ENCODE measurements at regions not wholly inside any gene's neighbourhood (a gene's known extent, or its start where the extent isn't known, plus 50 kb on each side); places are given as distances from the start of the nearest gene placed in this dataset.

GRCh38 chr4:36432586-36432985 lies 151.2 kb downstream of the DTHD1 start:
- no peak overlapping the region for H3K27ac ChIP-seq
- H3K4me3 ChIP-seq: no peak overlapping the region
- no peaks in the 10 kb centered on the region for H3K4me1 ChIP-seq
- no peak for TF ChIP-seq EP300 (IDR thresholded peaks at IDR 0.05)
- TF ChIP-seq ELK1 (IDR thresholded peaks at IDR 0.05; ENCODE audit: low read depth, low read length): no peak
- TF ChIP-seq FOXS1 (CRISPR knock-in tag; IDR thresholded peaks at IDR 0.05): no peak
- TF ChIP-seq ATOH8 (CRISPR knock-in tag; IDR thresholded peaks at IDR 0.05; ENCODE audit: low read depth): no peak
- no peak for TF ChIP-seq CBX2 (IDR thresholded peaks at IDR 0.05; ENCODE audit: borderline replicate concordance, low read depth)
- TF ChIP-seq RCOR1 (IDR thresholded peaks at IDR 0.05; ENCODE audit: low read depth, low read length): no peak
- TF ChIP-seq HOXB5 (CRISPR knock-in tag; IDR thresholded peaks at IDR 0.05): no peak
- TF ChIP-seq PHF8 (IDR thresholded peaks at IDR 0.05; ENCODE audit: borderline replicate concordance, low read depth): no peak
- no peak for TF ChIP-seq CEBPB (IDR thresholded peaks at IDR 0.05)
- no peak for TF ChIP-seq E2F6 (IDR thresholded peaks at IDR 0.05; ENCODE audit: borderline replicate concordance, low read depth)
- TF ChIP-seq ZC3H11A (IDR thresholded peaks at IDR 0.05): no peak
- no peak for TF ChIP-seq POLR2AphosphoS2 (conservative IDR thresholded peaks at IDR 0.05; ENCODE audit: low read length)
- no peak for TF ChIP-seq BHLHE40 (IDR thresholded peaks at IDR 0.05; ENCODE audit: low read depth, low read length)
- no peak for TF ChIP-seq JUN (IDR thresholded peaks at IDR 0.05)
- no peak for TF ChIP-seq HES2 (IDR thresholded peaks at IDR 0.05)
- no peak for TF ChIP-seq POLR2A (IDR thresholded peaks at IDR 0.05; ENCODE audit: low read length)
- no peak for TF ChIP-seq RNF2 (IDR thresholded peaks at IDR 0.05; ENCODE audit: borderline replicate concordance, low read depth)
- ATAC-seq (no peak), FAIRE-seq (no peak), DNase-seq (ENCODE audit: low read depth in 1 of 2, low spot score in 1 of 2) (no peak)
- 6% methylated on average over 2 of the region's 2 CpGs for WGBS (ENCODE audit: missing lambda C conversion rate)
- H3K4me2 ChIP-seq: no peak overlapping the region
- H3K9me3 ChIP-seq: no peaks in the 10 kb centered on the region
- ChIA-PET POLR2A (no interaction called here), CTCF (no interaction called here)

GRCh38 chr4:36439556-36439955 lies 158.1 kb downstream of the DTHD1 start:
- 0% methylated on average over 1 of the region's 4 CpGs for WGBS (ENCODE audit: missing lambda C conversion rate)
- Histone ChIP-seq H3K27ac (no peak overlapping the region), H3K9me3 (no peaks in the 10 kb centered on the region), H3K4me1 (no peaks in the 10 kb centered on the region), H3K4me3 (no peak overlapping the region), H3K4me2 (no peak overlapping the region)
- ChIA-PET POLR2A (no interaction called here), CTCF (no interaction called here)
- no peak for TF ChIP-seq POLR2AphosphoS2 (conservative IDR thresholded peaks at IDR 0.05; ENCODE audit: low read length)
- TF ChIP-seq SMC3 (IDR thresholded peaks at IDR 0.05): no peak
- DNase-seq (ENCODE audit: low read depth in 1 of 2, low spot score in 1 of 2): no peak
- FAIRE-seq: no peak
- ATAC-seq: no peak

- Histone ChIP-seq H3K4me3 (no peak overlapping the region), H3K4me1 (no peaks in the 10 kb centered on the region), H3K4me2 (no peak overlapping the region), H3K27ac (no peak overlapping the region), H3K9me3 (no peaks in the 10 kb centered on the region)
- POLR2A ChIA-PET: no interaction called here
- WGBS (ENCODE audit: missing lambda C conversion rate): 13% methylated on average over 2 of the region's 2 CpGs
- CTCF ChIA-PET: no interaction called here
- DNase-seq (ENCODE audit: low read depth in 1 of 2, low spot score in 1 of 2) (no peak), ATAC-seq (no peak), FAIRE-seq (no peak)
- TF ChIP-seq KDM5A (IDR thresholded peaks at IDR 0.05): no peak
- TF ChIP-seq ZNF302 (CRISPR knock-in tag; IDR thresholded peaks at IDR 0.05): no peak
- TF ChIP-seq ZC3H11A (IDR thresholded peaks at IDR 0.05): no peak
- no peak for TF ChIP-seq EHMT2 (IDR thresholded peaks at IDR 0.05; ENCODE audit: low read depth)
- no peak for TF ChIP-seq POLR2A (IDR thresholded peaks at IDR 0.05; ENCODE audit: low read length)
- no peak for TF ChIP-seq CHD2 (IDR thresholded peaks at IDR 0.05; ENCODE audit: low read length, partially characterized antibody)
- TF ChIP-seq RAD21 (conservative IDR thresholded peaks at IDR 0.05 in 1 of 2, IDR thresholded peaks at IDR 0.05 in 1 of 2): no peak
- TF ChIP-seq PBX3 (IDR thresholded peaks at IDR 0.05): no peak
- TF ChIP-seq JUNB (IDR thresholded peaks at IDR 0.05): no peak
- TF ChIP-seq CHD4 (IDR thresholded peaks at IDR 0.05; ENCODE audit: borderline replicate concordance): no peak
- TF ChIP-seq HMGXB4 (CRISPR knock-in tag; IDR thresholded peaks at IDR 0.05; ENCODE audit: borderline replicate concordance): no peak
- TF ChIP-seq ELK1 (IDR thresholded peaks at IDR 0.05; ENCODE audit: low read depth, low read length): no peak
- no peak for TF ChIP-seq RCOR1 (IDR thresholded peaks at IDR 0.05; ENCODE audit: low read depth, low read length)
These were observed 164.1 kb downstream of the DTHD1 start for GRCh38 chr4:36445480-36445879.
